Upper lobe of left lung (tissue), 6 donors: ENCODE measurements at regions not wholly inside any gene's neighbourhood (a gene's known extent, or its start where the extent isn't known, plus 50 kb on each side); places are given as distances from the start of the nearest gene placed in this dataset.

ENCODE experiments used
- ATAC-seq, 2 donors: fragments of 200-7000 bp; cut with Tn5 transposase; one replicate each; pipeline ENCODE4 v1.9.1; 2022; ENCODE audit warnings: mild to moderate bottlenecking in 2 of 2, moderate library complexity in 2 of 2; ENCODE audit not compliant: low FRiP score in 2 of 2
- DNase-seq, 2 donors: peaks; one replicate each; pipeline ENCODE4 v3.0.0-alpha.2; 2019 to 2020
- H3K27ac ChIP-seq, 4 donors: fragments of 200-600 bp; sonication (generic); one replicate each; pipeline ENCODE4 v1.5.1; 2016 to 2019
- H3K27me3 ChIP-seq, 4 donors: fragments of 200-600 bp; sonication (generic); one replicate each; pipeline ENCODE4 v1.5.1; 2017 to 2019
- H3K36me3 ChIP-seq, 4 donors: fragments of 200-600 bp; sonication (generic); one replicate each; pipeline ENCODE4 v1.5.1; 2016 to 2019
- H3K4me1 ChIP-seq, 4 donors: fragments of 200-600 bp; sonication (generic); one replicate each; pipeline ENCODE4 v1.5.1; 2018 to 2019
- H3K4me3 ChIP-seq, 4 donors: fragments of 200-600 bp; sonication (generic); one replicate each; pipeline ENCODE4 v1.5.1; 2017 to 2019; ENCODE audit warnings: mild to moderate bottlenecking in 2 of 4, moderate library complexity in 1 of 4
- H3K9me3 ChIP-seq, 4 donors: fragments of 200-600 bp; sonication (generic); one replicate each; pipeline ENCODE4 v1.5.1; 2018 to 2019
- EP300 ChIP-seq, 4 donors: sonication (generic); formaldehyde crosslinking; IDR thresholded peaks; one replicate each; pipeline ENCODE4 v1.5.1; 2017; ENCODE audit warnings: antibody characterized with exemption in 4 of 4, control low read depth in 2 of 4
- POLR2A ChIP-seq, 4 donors: fragments of 450-650 bp; IDR thresholded peaks; one replicate each; pipeline ENCODE4 v1.5.1; 2016 to 2017; ENCODE audit warnings: antibody characterized with exemption in 4 of 4, mild to moderate bottlenecking in 2 of 4
- POLR2AphosphoS5 ChIP-seq, 2 donors: sonication (generic); formaldehyde crosslinking; IDR thresholded peaks; one replicate each; pipeline ENCODE4 v1.5.1; 2017; ENCODE audit warnings: antibody characterized with exemption in 2 of 2
- WGBS, 2 donors: methylation state at CpG; one replicate each; pipeline ENCODE4 v1.1.5; 2017 to 2018; 5-methylcytosine and 5-hydroxymethylcytosine counted together
- small RNA-seq, 4 donors: library from RNA; depleted of rRNA; stranded (forward); fragments of <200 nt; gene quantifications; one replicate each; pipeline ENCODE3, GENCODE V24; 2016
- TF ChIP-seq, protein P1 (sequence below), 6 experiments: fragments of 450-650 bp in 4 of 6; fragments of 200-600 bp in 2 of 6; sonication (generic) in 2 of 6; IDR thresholded peaks; one replicate each; pipeline ENCODE4 v1.5.1; 2016 to 2019; ENCODE audit warnings: antibody characterized with exemption in 6 of 6
- donor health status: DM: no; HTN: no; CAD: no; lungs with moderate emphysema.
- donor health status: DM: no; HTN: yes; CAD: no; lungs with severe emphysema.

DNA sequence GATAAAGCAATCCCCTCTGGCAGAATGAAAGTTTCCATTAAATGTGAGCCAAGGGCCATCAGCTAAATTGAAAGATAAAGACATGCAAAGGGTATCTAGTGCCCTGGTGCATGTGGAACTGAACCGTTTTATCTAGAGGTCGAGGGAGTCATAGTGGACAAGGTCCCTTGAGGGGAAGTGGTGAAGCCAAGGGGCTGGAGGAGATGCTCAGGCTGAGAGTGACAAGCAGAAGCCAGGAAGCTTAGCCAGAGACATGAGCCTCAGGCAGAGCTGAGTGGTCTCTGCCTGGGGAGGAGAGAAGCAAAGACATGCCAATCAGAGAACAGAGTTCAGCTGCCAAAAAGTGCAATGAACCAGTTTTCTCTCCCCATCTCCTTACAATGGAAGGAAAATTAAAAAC is 68.1 kb upstream of the SLC10A2 start:
- no peak for ATAC-seq

DNA sequence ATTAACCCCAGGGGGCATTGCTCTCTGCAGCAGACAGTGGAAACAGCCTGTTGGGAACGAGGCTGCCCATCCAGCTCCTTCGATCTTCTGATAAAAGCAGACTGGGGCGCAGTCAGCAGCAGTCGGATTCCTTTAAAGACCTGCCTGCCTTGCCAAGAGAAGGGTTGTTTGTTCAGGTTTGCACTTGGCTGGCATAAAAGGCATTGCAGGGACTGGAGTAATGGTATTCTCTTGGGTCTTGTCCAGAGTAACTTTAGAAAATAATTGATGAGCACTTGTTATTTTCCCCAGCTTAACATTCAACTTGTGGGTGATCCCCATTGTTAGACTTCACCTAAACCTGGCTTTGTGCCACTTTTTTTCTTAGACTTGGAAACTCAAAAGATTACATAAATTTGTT is 67.3 kb upstream of the SLC10A2 start:
- DNase-seq (no peak), ATAC-seq (no peak)
- WGBS, 2 donors: 56 to 71% methylated on average over 4 of the region's 4 CpGs
- no peaks in the 10 kb centered on the region for H3K4me1 ChIP-seq
- no peak for TF ChIP-seq POLR2AphosphoS5 (IDR thresholded peaks at IDR 0.05)
- TF ChIP-seq, protein P1, sequence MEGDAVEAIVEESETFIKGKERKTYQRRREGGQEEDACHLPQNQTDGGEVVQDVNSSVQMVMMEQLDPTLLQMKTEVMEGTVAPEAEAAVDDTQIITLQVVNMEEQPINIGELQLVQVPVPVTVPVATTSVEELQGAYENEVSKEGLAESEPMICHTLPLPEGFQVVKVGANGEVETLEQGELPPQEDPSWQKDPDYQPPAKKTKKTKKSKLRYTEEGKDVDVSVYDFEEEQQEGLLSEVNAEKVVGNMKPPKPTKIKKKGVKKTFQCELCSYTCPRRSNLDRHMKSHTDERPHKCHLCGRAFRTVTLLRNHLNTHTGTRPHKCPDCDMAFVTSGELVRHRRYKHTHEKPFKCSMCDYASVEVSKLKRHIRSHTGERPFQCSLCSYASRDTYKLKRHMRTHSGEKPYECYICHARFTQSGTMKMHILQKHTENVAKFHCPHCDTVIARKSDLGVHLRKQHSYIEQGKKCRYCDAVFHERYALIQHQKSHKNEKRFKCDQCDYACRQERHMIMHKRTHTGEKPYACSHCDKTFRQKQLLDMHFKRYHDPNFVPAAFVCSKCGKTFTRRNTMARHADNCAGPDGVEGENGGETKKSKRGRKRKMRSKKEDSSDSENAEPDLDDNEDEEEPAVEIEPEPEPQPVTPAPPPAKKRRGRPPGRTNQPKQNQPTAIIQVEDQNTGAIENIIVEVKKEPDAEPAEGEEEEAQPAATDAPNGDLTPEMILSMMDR (IDR thresholded peaks at IDR 0.05): no peak
- TF ChIP-seq POLR2A (IDR thresholded peaks at IDR 0.05): no peak
- no peak for TF ChIP-seq EP300 (IDR thresholded peaks at IDR 0.05)
- H3K27ac ChIP-seq: no peak overlapping the region
- H3K9me3 ChIP-seq: no peaks in the 10 kb centered on the region
- H3K36me3 ChIP-seq: no peaks in the 10 kb centered on the region
- no peaks in the 10 kb centered on the region for H3K27me3 ChIP-seq
- no peak overlapping the region for H3K4me3 ChIP-seq

More for the DNA sequence above, 68.1 kb upstream of the SLC10A2 start:
- no peak for DNase-seq
- Histone ChIP-seq H3K4me3 (no peak overlapping the region), H3K27ac (no peak overlapping the region), H3K36me3 (no peaks in the 10 kb centered on the region), H3K4me1 (no peaks in the 10 kb centered on the region), H3K9me3 (no peaks in the 10 kb centered on the region), H3K27me3 (no peaks in the 10 kb centered on the region)
- WGBS, 2 donors: 62 to 64% methylated on average over 2 of the region's 2 CpGs
- TF ChIP-seq POLR2A (IDR thresholded peaks at IDR 0.05): no peak
- no peak for TF ChIP-seq EP300 (IDR thresholded peaks at IDR 0.05)
- TF ChIP-seq, protein P1 (IDR thresholded peaks at IDR 0.05): no peak
- TF ChIP-seq POLR2AphosphoS5 (IDR thresholded peaks at IDR 0.05): no peak

- TF ChIP-seq POLR2AphosphoS5 (IDR thresholded peaks at IDR 0.05): no peak
- TF ChIP-seq EP300 (IDR thresholded peaks at IDR 0.05): no peak
- no peak for TF ChIP-seq POLR2A (IDR thresholded peaks at IDR 0.05)
- TF ChIP-seq, protein P1 (IDR thresholded peaks at IDR 0.05): no peak
- DNase-seq (no peak), ATAC-seq (no peak)
- Histone ChIP-seq H3K27ac (no peak overlapping the region), H3K9me3 (no peaks in the 10 kb centered on the region), H3K4me3 (no peak overlapping the region), H3K36me3 (no peaks in the 10 kb centered on the region), H3K27me3 (no peaks in the 10 kb centered on the region), H3K4me1 (no peaks in the 10 kb centered on the region)
- whole genome bisulfite sequencing, 2 donors: 51 to 65% methylated on average over 3 of the region's 3 CpGs
Observed at GRCh38 chr13:103130681-103131210, 64.5 kb upstream of the SLC10A2 start.

GRCh38 chr13:103130146-103130545 is 63.9 kb upstream of the SLC10A2 start:
- 87 to 88% methylated on average over 5 of the region's 5 CpGs for WGBS, 2 donors
- Histone ChIP-seq H3K27me3 (no peaks in the 10 kb centered on the region), H3K4me1 (no peaks in the 10 kb centered on the region), H3K36me3 (no peaks in the 10 kb centered on the region), H3K4me3 (no peak overlapping the region), H3K9me3 (no peaks in the 10 kb centered on the region), H3K27ac (no peak overlapping the region)
- DNase-seq (no peak), ATAC-seq (no peak)
- TF ChIP-seq, protein P1 (IDR thresholded peaks at IDR 0.05): no peak
- TF ChIP-seq POLR2AphosphoS5 (IDR thresholded peaks at IDR 0.05) (no peak), POLR2A (IDR thresholded peaks at IDR 0.05) (no peak), EP300 (IDR thresholded peaks at IDR 0.05) (no peak)

Small RNA genes lying in the stretch of these regions (small RNA-seq; reads per million reads assigned to genes)
- gene RF00402 (0 reads per million in 4 donors), gene RF02090 (0 reads per million in 4 donors), gene RF02091 (0 reads per million in 4 donors), gene RNA5SP38 (0 reads per million in 4 donors)
